Mucosa of descending colon (tissue), 3 donors: ENCODE measurements at regions not wholly inside any gene's neighbourhood (a gene's known extent, or its start where the extent isn't known, plus 50 kb on each side); places are given as distances from the start of the nearest gene placed in this dataset.

Source experiments
- ATAC-seq: fragments of 200-7000 bp; cut with Tn5 transposase; one replicate; pipeline ENCODE4 v1.9.1; 2020; ENCODE audit warnings: mild to moderate bottlenecking, moderate library complexity
- DNase-seq, 3 donors: peaks; one replicate each; pipeline ENCODE4 v3.0.0-alpha.2; 2020
- H3K36me3 ChIP-seq: fragments of 200-600 bp; one replicate; pipeline ENCODE4 v1.8.0; 2021; ENCODE audit warnings: low read depth, mild to moderate bottlenecking
- H3K4me1 ChIP-seq: fragments of 200-600 bp; one replicate; pipeline ENCODE4 v1.8.0; 2021; ENCODE audit warnings: low read depth, mild to moderate bottlenecking
- H3K4me3 ChIP-seq: fragments of 200-600 bp; one replicate; pipeline ENCODE4 v1.8.0; 2021; ENCODE audit warnings: mild to moderate bottlenecking
- H3K9me3 ChIP-seq: fragments of 200-600 bp; one replicate; pipeline ENCODE4 v1.8.0; 2021; ENCODE audit warnings: mild to moderate bottlenecking
- CTCF ChIP-seq: fragments of 200-600 bp; IDR thresholded peaks from one replicate; pipeline ENCODE4 v1.8.0; 2022; ENCODE audit warnings: antibody characterized with exemption, mild to moderate bottlenecking
- intact Hi-C, 2 donors: fragments of 100-400 bp; cut with DNase I in 1 of 2; cut with micrococcal nuclease in 1 of 2; formaldehyde crosslinking; loops; one replicate each; pipeline versions ENCODE4 v1.11.0 to v1.11.1; 2022; cut with DNase I, micrococcal nuclease
- donor health status: DM: no; HTN: no; CAD: no; lungs with moderate emphysema.
- donor health status: DM: no; HTN: no; CAD: no.
- donor health status: DM: no; HTN: yes; CAD: no.

DNA sequence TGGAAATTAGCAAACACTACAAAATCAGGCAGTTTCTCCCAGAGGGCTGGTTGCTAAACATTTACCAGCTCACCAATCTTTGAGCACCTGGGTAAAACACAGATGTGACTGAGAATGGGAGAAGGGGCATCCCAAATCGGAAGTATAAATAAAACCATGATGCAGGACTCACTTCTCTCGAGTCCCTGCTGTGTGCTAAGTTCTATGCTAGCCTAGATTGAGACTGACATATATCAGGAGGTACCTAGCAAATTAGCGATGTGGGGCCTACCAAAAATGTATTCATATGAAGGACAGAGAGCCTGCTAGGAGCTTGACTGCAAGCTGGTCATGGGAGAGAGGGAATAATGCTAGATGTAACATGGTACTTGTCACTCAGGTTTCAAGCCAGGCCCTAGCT is 171.9 kb upstream of the PGRMC2 start:
- DNase-seq (no peak), ATAC-seq (no peak)
- H3K4me1 ChIP-seq, result no peaks in the 10 kb centered on the region
- intact Hi-C loops, result no loop called here
- no peak for TF ChIP-seq CTCF
- H3K36me3 ChIP-seq, result no peaks in the 10 kb centered on the region
- no peaks in the 10 kb centered on the region for H3K9me3 ChIP-seq
- H3K4me3 ChIP-seq, result no peak overlapping the region

DNA sequence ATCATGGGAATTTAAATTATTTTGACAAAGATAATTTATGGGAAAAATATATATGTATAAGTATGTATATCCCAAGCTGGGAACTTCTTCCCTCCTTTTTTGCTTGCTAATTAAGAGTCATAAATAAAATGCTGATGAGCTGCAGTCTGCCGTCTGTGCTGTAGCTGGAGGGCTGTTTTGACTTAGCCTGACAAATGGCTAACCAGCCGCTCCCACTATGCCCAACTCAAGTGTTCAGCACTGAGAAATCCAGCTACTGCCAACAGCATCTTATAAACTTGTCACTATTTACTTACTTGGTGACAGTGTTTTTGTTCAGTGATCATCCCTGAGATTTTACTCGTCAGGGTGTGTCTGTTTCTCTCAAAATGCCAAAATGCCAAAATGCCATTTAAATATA is 171.2 kb upstream of the PGRMC2 start:
- Histone ChIP-seq H3K4me3 (no peak overlapping the region), H3K9me3 (no peaks in the 10 kb centered on the region), H3K36me3 (no peaks in the 10 kb centered on the region), H3K4me1 (no peaks in the 10 kb centered on the region)
- TF ChIP-seq CTCF, result no peak
- intact Hi-C loops, result no loop called here
- DNase-seq (no peak), ATAC-seq (no peak)

DNA sequence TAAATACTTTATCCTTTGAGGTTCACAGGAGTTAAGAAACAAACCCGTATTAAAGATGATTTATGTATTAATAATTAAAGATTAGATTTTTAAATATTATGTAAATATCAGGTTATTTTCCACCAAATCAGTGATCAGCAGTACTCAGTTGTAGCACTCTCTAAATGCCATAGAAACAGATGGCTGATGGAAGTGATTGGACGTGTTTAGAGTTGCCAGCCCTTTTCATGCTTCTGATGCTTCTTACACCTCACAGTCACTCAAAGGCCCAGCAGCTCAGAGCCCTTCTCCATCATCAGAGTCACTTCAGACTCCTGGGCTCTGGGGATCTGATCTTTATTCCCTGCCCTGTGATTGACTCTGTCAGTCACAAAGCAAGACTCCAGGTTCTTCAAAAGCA is 170.1 kb upstream of the PGRMC2 start:
- DNase-seq, result no peak
- no peak for TF ChIP-seq CTCF
- Histone ChIP-seq H3K36me3 (no peaks in the 10 kb centered on the region), H3K4me1 (no peaks in the 10 kb centered on the region), H3K4me3 (no peak overlapping the region), H3K9me3 (no peaks in the 10 kb centered on the region)
- no peak for ATAC-seq
- intact Hi-C loops, result no loop called here

GRCh38 chr4:128456171-128456570 is 168.6 kb upstream of the PGRMC2 start:
- TF ChIP-seq CTCF, result no peak
- Histone ChIP-seq H3K9me3 (no peaks in the 10 kb centered on the region), H3K36me3 (no peaks in the 10 kb centered on the region), H3K4me3 (no peak overlapping the region), H3K4me1 (no peaks in the 10 kb centered on the region)
- DNase-seq (no peak), ATAC-seq (no peak)
- intact Hi-C loops, result no loop called here

- H3K4me1 ChIP-seq, result no peaks in the 10 kb centered on the region
- H3K9me3 ChIP-seq, result no peaks in the 10 kb centered on the region
- DNase-seq, result no peak
- no peak overlapping the region for H3K4me3 ChIP-seq
- no peaks in the 10 kb centered on the region for H3K36me3 ChIP-seq
- TF ChIP-seq CTCF, result no peak
- no peak for ATAC-seq
- intact Hi-C loops, result no loop called here
These were observed 167.9 kb upstream of the PGRMC2 start for GRCh38 chr4:128455480-128455879.

- no peak for TF ChIP-seq CTCF
- H3K4me1 ChIP-seq, result no peaks in the 10 kb centered on the region
- no peak for DNase-seq
- no peaks in the 10 kb centered on the region for H3K9me3 ChIP-seq
- ATAC-seq, result no peak
- intact Hi-C loops, result no loop called here
- no peaks in the 10 kb centered on the region for H3K36me3 ChIP-seq
- no peak overlapping the region for H3K4me3 ChIP-seq
These were observed 167.3 kb upstream of the PGRMC2 start for GRCh38 chr4:128454881-128455280.
